IMR-90 (cell line): ENCODE measurements at regions not wholly inside any gene's neighbourhood (a gene's known extent, or its start where the extent isn't known, plus 50 kb on each side); places are given as distances from the start of the nearest gene placed in this dataset.

ENCODE experiments used
- ATAC-seq: fragments of 200-7000 bp; cut with Tn5 transposase; 2 replicates; pipeline ENCODE4 v1.9.1; 2020; ENCODE audit warnings: low read depth, mild to moderate bottlenecking, moderate library complexity
- BruUV-seq: library from RNA; stranded (reverse); fragments of 400-500 nt; replicated peaks from 2 replicates; lab custom pipeline; 2021; lab: Mats Ljungman, UMichigan
- CTCF ChIA-PET: fragments of 300-600 bp; formaldehyde crosslinking; extraction: SDS; loops from one replicate; lab custom pipeline; 2021; ENCODE audit warnings: antibody characterized with exemption; lab: Yijun Ruan, JAX
- POLR2A ChIA-PET: fragments of 300-600 bp; sonication (Branson Sonifier 250); formaldehyde crosslinking; loops from one replicate; lab custom pipeline; 2022; ENCODE audit warnings: antibody characterized with exemption; ENCODE audit not compliant: unreplicated experiment; lab: Charles Lee
- DNase-seq: peaks from one replicate; pipeline ENCODE4 v3.0.0; 2013
- H2AFZ ChIP-seq: replicated peaks from 2 replicates; pipeline ENCODE3; 2013; ENCODE audit warnings: low read length, mild to moderate bottlenecking; ENCODE audit not compliant: poor library complexity
- H2AK5ac ChIP-seq: 2 replicates; pipeline ENCODE4 v1.6.1; 2013; ENCODE audit warnings: low read depth, low read length, inconsistent platforms
- H2AK9ac ChIP-seq: replicated peaks from 2 replicates; pipeline ENCODE3; 2013; ENCODE audit warnings: mild to moderate bottlenecking, low read depth, low read length, moderate library complexity; ENCODE audit not compliant: poor library complexity
- H2BK120ac ChIP-seq: 2 replicates; pipeline ENCODE4 v1.6.1; 2013; ENCODE audit warnings: low read depth, low read length, inconsistent platforms
- H2BK15ac ChIP-seq: 3 replicates; pipeline ENCODE4 v1.6.1; 2013; ENCODE audit warnings: low read depth, low read length, inconsistent platforms
- H2BK20ac ChIP-seq: 2 replicates; pipeline ENCODE4 v1.6.1; 2013; ENCODE audit warnings: low read depth, mild to moderate bottlenecking, inconsistent platforms, low read length, moderate library complexity
- H2BK5ac ChIP-seq: 2 replicates; pipeline ENCODE4 v1.6.1; 2013; ENCODE audit warnings: mild to moderate bottlenecking, low read depth, low read length, inconsistent platforms; ENCODE audit not compliant: poor library complexity, severe bottlenecking
- H3K14ac ChIP-seq: replicated peaks from 2 replicates; pipeline ENCODE4 v1.6.1; 2013; ENCODE audit warnings: low read depth, low read length, inconsistent platforms
- H3K18ac ChIP-seq: 2 replicates; pipeline ENCODE4 v1.6.1; 2013; ENCODE audit warnings: low read depth, low read length, control low read depth
- H3K23ac ChIP-seq: 2 replicates; pipeline ENCODE4 v1.6.1; 2013; ENCODE audit warnings: low read depth, low read length, inconsistent platforms
- H3K27ac ChIP-seq: 2 replicates; pipeline ENCODE4 v1.5.1; 2013; ENCODE audit warnings: mild to moderate bottlenecking, control low read depth, low read length; ENCODE audit not compliant: insufficient read depth
- H3K27me3 ChIP-seq: 2 replicates; pipeline ENCODE4 v1.6.1; 2013; ENCODE audit warnings: low read length; ENCODE audit not compliant: control insufficient read depth, insufficient read depth
- H3K36me3 ChIP-seq: 2 replicates; pipeline ENCODE4 v1.6.1; 2013; ENCODE audit warnings: low read length, mixed read lengths; ENCODE audit not compliant: control insufficient read depth, insufficient read depth
- H3K4ac ChIP-seq: 2 replicates; pipeline ENCODE4 v1.6.1; 2013; ENCODE audit warnings: low read depth, low read length, inconsistent platforms
- H3K4me1 ChIP-seq: 2 replicates; pipeline ENCODE4 v1.6.1; 2013; ENCODE audit warnings: low read length, mixed read lengths; ENCODE audit not compliant: control insufficient read depth, insufficient read depth
- H3K4me2 ChIP-seq: 2 replicates; pipeline ENCODE4 v1.6.1; 2013; ENCODE audit warnings: low read depth, mild to moderate bottlenecking, control low read depth, low read length, moderate library complexity
- H3K4me3 ChIP-seq: 2 replicates; pipeline ENCODE4 v1.5.1; 2013; ENCODE audit warnings: low read depth, mild to moderate bottlenecking, control low read depth, low read length, moderate library complexity; ENCODE audit not compliant: insufficient read depth
- H3K56ac ChIP-seq: 2 replicates; pipeline ENCODE4 v1.6.1; 2013; ENCODE audit warnings: low read length, inconsistent platforms; ENCODE audit not compliant: insufficient read depth; ENCODE audit errors: extremely low read depth
- H3K79me1 ChIP-seq, 2 experiments: 2 replicates each; pipeline ENCODE4 v1.6.1; 2013; ENCODE audit warnings: low read length in 2 of 2, inconsistent platforms in 1 of 2, low read depth in 1 of 2
- H3K9ac ChIP-seq: 2 replicates; pipeline ENCODE4 v1.6.1; 2013; ENCODE audit warnings: low read depth, low read length, control low read depth
- H3K9me1 ChIP-seq: 2 replicates; pipeline ENCODE4 v1.6.1; 2013; ENCODE audit warnings: low read length, inconsistent platforms; ENCODE audit not compliant: insufficient read depth
- H3K9me3 ChIP-seq: 2 replicates; pipeline ENCODE4 v1.6.1; 2013; ENCODE audit warnings: low read length; ENCODE audit not compliant: control insufficient read depth, insufficient read depth
- H4K20me1 ChIP-seq: 2 replicates; pipeline ENCODE4 v1.6.1; 2013; ENCODE audit warnings: low read length, inconsistent platforms; ENCODE audit not compliant: insufficient read depth
- H4K5ac ChIP-seq: 2 replicates; pipeline ENCODE4 v1.6.1; 2013; ENCODE audit warnings: mild to moderate bottlenecking, low read depth, low read length, control low read depth
- H4K8ac ChIP-seq, 2 experiments: 2 replicates each; pipeline ENCODE4 v1.6.1; 2013; ENCODE audit warnings: low read depth in 2 of 2, low read length in 2 of 2, control low read depth in 1 of 2, inconsistent platforms in 1 of 2
- H4K91ac ChIP-seq: 2 replicates; pipeline ENCODE4 v1.6.1; 2013; ENCODE audit warnings: low read depth, low read length, inconsistent platforms; ENCODE audit not compliant: insufficient read depth
- BHLHE40 ChIP-seq: fragments of 150-350 bp; IDR thresholded peaks from 2 replicates; pipeline ENCODE4 v1.6.1; 2016; ENCODE audit warnings: mild to moderate bottlenecking, low read depth, low read length
- CEBPB ChIP-seq: IDR thresholded peaks from 2 replicates; pipeline ENCODE4 v1.6.1; 2012; ENCODE audit warnings: low read depth, low read length, improper control_type of control experiment
- CHD1 ChIP-seq: IDR thresholded peaks from 2 replicates; pipeline ENCODE4 v1.6.1; 2012; ENCODE audit warnings: low read depth, low read length, improper control_type of control experiment
- CTCF ChIP-seq: conservative IDR thresholded peaks from 2 replicates; pipeline ENCODE4 v1.5.1; 2012; ENCODE audit warnings: mild to moderate bottlenecking, low read depth, low read length, improper control_type of control experiment
- ELK1 ChIP-seq: fragments of 150-350 bp; IDR thresholded peaks from 2 replicates; pipeline ENCODE4 v1.6.1; 2016; ENCODE audit warnings: low read depth, mild to moderate bottlenecking, low read length, moderate library complexity, borderline replicate concordance
- FOS ChIP-seq: fragments of 150-350 bp; IDR thresholded peaks from 2 replicates; pipeline ENCODE4 v1.6.1; 2016; ENCODE audit warnings: low read depth, low read length
- MAFK ChIP-seq: IDR thresholded peaks from 2 replicates; pipeline ENCODE4 v1.6.1; 2012; ENCODE audit warnings: low read depth, low read length, improper control_type of control experiment
- MAZ ChIP-seq: IDR thresholded peaks from 2 replicates; pipeline ENCODE4 v1.6.1; 2012; ENCODE audit warnings: low read depth, mild to moderate bottlenecking, low read length, improper control_type of control experiment, moderate library complexity, borderline replicate concordance
- MXI1 ChIP-seq: IDR thresholded peaks from 2 replicates; pipeline ENCODE4 v1.6.1; 2012; ENCODE audit warnings: low read depth, mild to moderate bottlenecking, low read length, moderate library complexity, borderline replicate concordance
- NFE2L2 ChIP-seq: fragments of 150-350 bp; IDR thresholded peaks from 2 replicates; pipeline ENCODE4 v1.6.1; 2016; ENCODE audit warnings: low read depth, mild to moderate bottlenecking, low read length
- POLR2A ChIP-seq: IDR thresholded peaks from 2 replicates; pipeline ENCODE4 v1.6.1; 2012; ENCODE audit warnings: mild to moderate bottlenecking, low read depth, low read length
- RAD21 ChIP-seq: IDR thresholded peaks from 2 replicates; pipeline ENCODE4 v1.6.1; 2012; ENCODE audit warnings: low read length, improper control_type of control experiment
- RCOR1 ChIP-seq: IDR thresholded peaks from 2 replicates; pipeline ENCODE4 v1.6.1; 2012; ENCODE audit warnings: mild to moderate bottlenecking, low read length, improper control_type of control experiment; ENCODE audit not compliant: insufficient replicate concordance
- RFX5 ChIP-seq: IDR thresholded peaks from 2 replicates; pipeline ENCODE4 v1.8.0; 2012; ENCODE audit warnings: low read depth, mild to moderate bottlenecking, low read length, moderate library complexity
- SMC3 ChIP-seq: fragments of 150-350 bp; IDR thresholded peaks from 2 replicates; pipeline ENCODE4 v1.6.1; 2016; ENCODE audit warnings: low read depth, mild to moderate bottlenecking, antibody characterized with exemption, low read length, moderate library complexity
- USF2 ChIP-seq: fragments of 150-350 bp; IDR thresholded peaks from 2 replicates; pipeline ENCODE4 v1.6.1; 2017; ENCODE audit warnings: mild to moderate bottlenecking, antibody characterized with exemption, low read length, low read depth
- WGBS, 2 experiments: methylation state at CpG; one replicate each; pipeline versions ENCODE4 v1.1.5 to v1.1.7; 2013; ENCODE audit warnings: missing lambda C conversion rate in 2 of 2; ENCODE audit not compliant: insufficient read length in 1 of 2; ENCODE audit errors: extremely low coverage in 2 of 2; 5-methylcytosine and 5-hydroxymethylcytosine counted together
- dilution Hi-C: fragments of 300-500 bp; cut with HindIII; formaldehyde crosslinking; loops from one replicate; pipeline ENCODE4 v1.14.3; 2018; ENCODE audit warnings: low sequenced_read_pairs; ENCODE audit not compliant: unreplicated experiment
- in situ Hi-C: fragments of 300-500 bp; cut with MboI; formaldehyde crosslinking; loops from 3 replicates; pipeline ENCODE4 v1.14.3; 2019; ENCODE audit warnings: low sequenced_read_pairs, inconsistent platforms, mixed read lengths
- intact Hi-C: fragments of 100-400 bp; cut with micrococcal nuclease; formaldehyde crosslinking; loops from 2 replicates; pipeline ENCODE4 v1.10.0; 2022

GRCh38 chr4:106463622-106464021 lies 95.0 kb upstream of the GIMD1 start:
- in situ Hi-C loops, result no loop called here
- no peaks in the 10 kb centered on the region for H3K36me3 ChIP-seq
- CTCF ChIA-PET, result no interaction called here
- H3K14ac ChIP-seq, result no peak overlapping the region
- no peak overlapping the region for H3K23ac ChIP-seq
- H3K9me1 ChIP-seq, result no peaks in the 10 kb centered on the region
- H2AK9ac ChIP-seq, result no peak overlapping the region
- no peaks in the 10 kb centered on the region for H3K79me1 ChIP-seq
- H3K18ac ChIP-seq, result no peak overlapping the region
- no peaks in the 10 kb centered on the region for H3K27me3 ChIP-seq
- H3K27ac ChIP-seq, result no peak overlapping the region
- no peak overlapping the region for H3K4me2 ChIP-seq
- H2BK20ac ChIP-seq, result no peak overlapping the region
- H4K5ac ChIP-seq, result no peak overlapping the region
- H2BK5ac ChIP-seq, result no peak overlapping the region
- TF ChIP-seq RCOR1 (no peak), CEBPB (no peak), MAFK (no peak), ELK1 (no peak), RFX5 (no peak), CTCF (no peak), CHD1 (no peak), RAD21 (no peak), MAZ (no peak), SMC3 (no peak), NFE2L2 (no peak), MXI1 (no peak), FOS (no peak), BHLHE40 (no peak), POLR2A (no peak), USF2 (no peak)
- H3K56ac ChIP-seq, result no peak overlapping the region
- no peaks in the 10 kb centered on the region for H3K4me1 ChIP-seq
- H2AK5ac ChIP-seq, result no peak overlapping the region
- no peak overlapping the region for H2BK15ac ChIP-seq
- H3K9ac ChIP-seq, result no peak overlapping the region
- no peak overlapping the region for H3K4ac ChIP-seq
- no CpG with 5 or more reads among the region's 2 CpGs for WGBS, 2 experiments
- ATAC-seq, result no peak
- no peak overlapping the region for H4K8ac ChIP-seq
- H2AFZ ChIP-seq, result no peak overlapping the region
- intact Hi-C loops, result no loop called here
- no peaks in the 10 kb centered on the region for H3K9me3 ChIP-seq
- dilution Hi-C loops, result no loop called here
- DNase-seq, result no peak
- no TSS peak for BruUV-seq
- H4K20me1 ChIP-seq, result no peaks in the 10 kb centered on the region
- POLR2A ChIA-PET, result no interaction called here
- H4K91ac ChIP-seq, result no peak overlapping the region
- H3K4me3 ChIP-seq, result no peak overlapping the region
- no peak overlapping the region for H2BK120ac ChIP-seq
